K562 (cell line): ENCODE measurements at regions not wholly inside any gene's neighbourhood (a gene's known extent, or its start where the extent isn't known, plus 50 kb on each side); places are given as distances from the start of the nearest gene placed in this dataset.

Source experiments
- ATAC-seq: fragments of 200-7000 bp; cut with Tn5 transposase; 3 replicates; pipeline ENCODE4 v1.9.1; 2020; ENCODE audit warnings: moderate library complexity
- BruUV-seq: library from RNA; stranded (reverse); fragments of 400-500 nt; replicated peaks from 2 replicates; lab custom pipeline; 2021; lab: Mats Ljungman, UMichigan
- CTCF ChIA-PET: fragments of 300-600 bp; formaldehyde crosslinking; extraction: SDS; loops from one replicate; lab custom pipeline; 2021; ENCODE audit warnings: low intra/inter-chr PET ratio; lab: Yijun Ruan, JAX
- POLR2A ChIA-PET: fragments of 300-600, 350-650 bp; sonication (Branson Sonifier 250); formaldehyde crosslinking; extraction: SDS; loops from one replicate; lab custom pipeline; 2021; ENCODE audit warnings: antibody characterized with exemption, inconsistent platforms; lab: Yijun Ruan, JAX
- DNase-seq, 4 experiments: peaks; one replicate each; pipeline versions ENCODE4 v3.0.0 to v3.0.0-alpha.2; 2011 to 2018; ENCODE audit warnings: low spot score in 3 of 4, mixed read lengths in 3 of 4; ENCODE audit errors: extremely low read depth in 1 of 4
- FAIRE-seq: peaks from 2 replicates; lab custom pipeline; 2011; peaks lifted over from hg19 to GRCh38; lab: Jason Lieb, UNC
- H2AFZ ChIP-seq: 2 replicates; pipeline ENCODE4 v1.6.0; 2011; ENCODE audit warnings: low read depth, low read length, control low read depth, inconsistent platforms
- H3K27ac ChIP-seq: fragments of 200-600 bp; 3 replicates; pipeline ENCODE4 v1.8.0; 2011; ENCODE audit warnings: low read depth, mild to moderate bottlenecking, control low read depth, inconsistent platforms, low read length, moderate library complexity, mixed read lengths; ENCODE audit errors: extremely low read depth
- H3K27me3 ChIP-seq, 2 experiments: fragments of 300-600 bp in 1 of 2; 2 replicates in 1 of 2; 3 replicates in 1 of 2; pipeline versions ENCODE4 v1.6.0 to v1.8.0; 2011; ENCODE audit warnings: inconsistent platforms in 2 of 2, low read length in 2 of 2, mild to moderate bottlenecking in 1 of 2, mixed read lengths in 1 of 2, moderate library complexity in 1 of 2; ENCODE audit not compliant: control insufficient read depth in 2 of 2, insufficient read depth in 2 of 2
- H3K36me3 ChIP-seq: fragments of 300-600 bp; 3 replicates; pipeline ENCODE4 v1.8.0; 2011; ENCODE audit warnings: mild to moderate bottlenecking, low read length, inconsistent platforms; ENCODE audit not compliant: control insufficient read depth, insufficient read depth
- H3K4me1 ChIP-seq, 2 experiments: fragments of 200-600 bp in 1 of 2; replicated peaks in 1 of 2; 2 replicates in 1 of 2; 3 replicates in 1 of 2; pipeline versions ENCODE4 v1.5.1 to v1.8.0; 2011; ENCODE audit warnings: inconsistent platforms in 2 of 2, low read length in 2 of 2, mild to moderate bottlenecking in 1 of 2, mixed read lengths in 1 of 2, moderate library complexity in 1 of 2; ENCODE audit not compliant: control insufficient read depth in 2 of 2, insufficient read depth in 2 of 2
- H3K4me2 ChIP-seq: 2 replicates; pipeline ENCODE4 v1.6.1; 2011; ENCODE audit warnings: low read length, control low read depth, inconsistent platforms, mixed read lengths; ENCODE audit not compliant: insufficient read depth
- H3K4me3 ChIP-seq: fragments of 200-600 bp; sonication (generic), shearing (Covaris generic); 2 replicates; pipeline ENCODE4 v1.5.1; 2016; ENCODE audit warnings: control low read depth, inconsistent platforms
- H3K79me2 ChIP-seq: fragments of 200-600 bp; 3 replicates; pipeline ENCODE4 v1.8.0; 2011; ENCODE audit warnings: low read length, inconsistent platforms; ENCODE audit not compliant: control insufficient read depth, insufficient read depth
- H3K9ac ChIP-seq, 2 experiments: 2 replicates each; pipeline versions ENCODE4 v1.6.0 to v1.6.1; 2011; ENCODE audit warnings: low read depth in 2 of 2, low read length in 2 of 2, control low read depth in 1 of 2, inconsistent platforms in 1 of 2, mild to moderate bottlenecking in 1 of 2, mixed read lengths in 1 of 2; ENCODE audit not compliant: insufficient read depth in 1 of 2
- H3K9me1 ChIP-seq: one replicate; pipeline ENCODE4 v1.6.0; 2011; ENCODE audit warnings: inconsistent platforms, mild to moderate bottlenecking, low read length, moderate library complexity; ENCODE audit not compliant: control insufficient read depth, insufficient read depth
- H3K9me3 ChIP-seq: replicated peaks from 2 replicates; pipeline ENCODE4 v1.5.1; 2011; ENCODE audit warnings: low read depth, low read length, inconsistent platforms; ENCODE audit not compliant: control insufficient read depth, insufficient read depth
- H4K20me1 ChIP-seq: replicated peaks from 2 replicates; pipeline ENCODE4 v1.6.1; 2011; ENCODE audit warnings: low read length, inconsistent platforms, mixed read lengths; ENCODE audit not compliant: control insufficient read depth, insufficient read depth
- HNRNPL ChIP-seq: fragments of 200-400 bp; formaldehyde crosslinking; IDR thresholded peaks from 2 replicates; pipeline ENCODE4 v1.6.1; 2017; ENCODE audit warnings: low read depth, mild to moderate bottlenecking, low read length
- PRDM10 ChIP-seq: fragments of 450-650 bp; IDR thresholded peaks from 2 replicates; pipeline ENCODE4 v1.6.1; 2018; ENCODE audit not compliant: partially characterized antibody
- SMAD2 ChIP-seq: fragments of 150-350 bp; IDR thresholded peaks from 2 replicates; pipeline ENCODE4 v1.6.1; 2014; ENCODE audit warnings: low read depth, mild to moderate bottlenecking, low read length
- SRSF7 ChIP-seq: fragments of 200-400 bp; formaldehyde crosslinking; optimal IDR thresholded peaks from 2 replicates; pipeline ENCODE3; 2017; ENCODE audit warnings: mild to moderate bottlenecking, low read depth, low read length
- USF2 ChIP-seq: sonication (generic); formaldehyde crosslinking; IDR thresholded peaks from 2 replicates; pipeline ENCODE4 v1.5.0; 2020; ENCODE audit warnings: missing genetic modification reagents
- ZNF318 ChIP-seq, 2 experiments: fragments of 450-650 bp; IDR thresholded peaks; 2 replicates each; pipeline ENCODE4 v1.6.1; 2016; ENCODE audit warnings: mild to moderate bottlenecking in 2 of 2, borderline replicate concordance in 1 of 2, low read depth in 1 of 2, moderate library complexity in 1 of 2
- WGBS: fragments of 100-300 bp; shearing (Covaris generic); methylation state at CpG from one replicate; pipeline ENCODE4 v1.1.6; 2016; ENCODE audit warnings: low coverage, mixed read lengths; ENCODE audit not compliant: insufficient coverage; ENCODE audit errors: missing lambda C conversion rate; 5-methylcytosine and 5-hydroxymethylcytosine counted together
- in situ Hi-C: fragments of 300-500 bp; cut with MboI; formaldehyde crosslinking; loops from 4 replicates; pipeline ENCODE4 v1.15.0; 2018; ENCODE audit warnings: inconsistent platforms, mixed read lengths
- intact Hi-C: fragments of 100-400 bp; cut with micrococcal nuclease; formaldehyde crosslinking; loops from 2 replicates; pipeline ENCODE4 v1.14.2; 2022
- TF ChIP-seq, protein P1 (sequence below): fragments of 250-450 bp; sonication (Bioruptor Pico); IDR thresholded peaks from 2 replicates; pipeline ENCODE4 v1.4.0; 2020; ENCODE audit warnings: borderline replicate concordance

GRCh38 chr2:111622859-111623258 is 261.1 kb downstream of the ANAPC1 start:
- ATAC-seq (no peak), DNase-seq (no peak), FAIRE-seq (no peak)
- in situ Hi-C loops (loop anchor here (5.0 kb wide), 1 partner anchor 79 kb away; no protein-coding TSS in a partner anchor), intact Hi-C loops (loop anchor here (5.0 kb wide), 1 partner anchor 506 kb away; no protein-coding TSS in a partner anchor)
- Histone ChIP-seq H3K27me3 (no peaks in the 10 kb centered on the region), H3K9ac (no peak overlapping the region), H3K36me3 (no peaks in the 10 kb centered on the region), H3K9me1 (no peaks in the 10 kb centered on the region), H3K4me3 (no peak overlapping the region), H3K4me1 (peaks cover 6 to 12% of the 10 kb centered on the region in 2 experiments; a peak in 4 of 5 replicates), H3K4me2 (no peak overlapping the region), H3K27ac (no peak overlapping the region), H2AFZ (no peak overlapping the region), H4K20me1 (no peaks in the 10 kb centered on the region), H3K9me3 (no peaks in the 10 kb centered on the region; the same call in 1 of the 2 replicates), H3K79me2 (no peaks in the 10 kb centered on the region)
- POLR2A ChIA-PET = interaction anchor here (0.6 kb wide), 1 partner anchor 953 kb away, joined by 3 read pairs; no protein-coding TSS in a partner anchor
- no TSS peak for BruUV-seq
- 88% methylated on average over 3 of the region's 3 CpGs for WGBS
- CTCF ChIA-PET = no interaction called here
- TF ChIP-seq, protein P1, sequence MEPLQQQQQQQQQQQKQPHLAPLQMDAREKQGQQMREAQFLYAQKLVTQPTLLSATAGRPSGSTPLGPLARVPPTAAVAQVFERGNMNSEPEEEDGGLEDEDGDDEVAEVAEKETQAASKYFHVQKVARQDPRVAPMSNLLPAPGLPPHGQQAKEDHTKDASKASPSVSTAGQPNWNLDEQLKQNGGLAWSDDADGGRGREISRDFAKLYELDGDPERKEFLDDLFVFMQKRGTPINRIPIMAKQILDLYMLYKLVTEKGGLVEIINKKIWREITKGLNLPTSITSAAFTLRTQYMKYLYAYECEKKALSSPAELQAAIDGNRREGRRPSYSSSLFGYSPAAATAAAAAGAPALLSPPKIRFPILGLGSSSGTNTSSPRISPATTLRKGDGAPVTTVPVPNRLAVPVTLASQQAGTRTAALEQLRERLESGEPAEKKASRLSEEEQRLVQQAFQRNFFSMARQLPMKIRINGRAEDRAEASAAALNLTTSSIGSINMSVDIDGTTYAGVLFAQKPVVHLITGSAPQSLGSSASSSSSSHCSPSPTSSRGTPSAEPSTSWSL (CRISPR knock-in tag) = no peak
- TF ChIP-seq SRSF7 (no peak), SMAD2 (no peak), USF2 (no peak), ZNF318 (IDR thresholded peaks at IDR 0.05; ENCODE audit: borderline replicate concordance in 1 of 2, low read depth in 1 of 2) (no peak), PRDM10 (no peak), HNRNPL (no peak)
